WTC11 (cell line): ENCODE measurements at regions not wholly inside any gene's neighbourhood (a gene's known extent, or its start where the extent isn't known, plus 50 kb on each side); places are given as distances from the start of the nearest gene placed in this dataset.

ENCODE experiments used
- ATAC-seq: fragments of 200-7000 bp; cut with Tn5 transposase; 2 replicates; pipeline ENCODE4 v1.10.0; 2021; ENCODE audit warnings: mild to moderate bottlenecking, moderate library complexity
- CTCF ChIA-PET: fragments of 300-600 bp; sonication (Branson Sonifier 250); formaldehyde crosslinking; loops from one replicate; lab custom pipeline; 2021; ENCODE audit warnings: antibody characterized with exemption; lab: Charles Lee
- POLR2A ChIA-PET: fragments of 350-600 bp; sonication (Branson Sonifier 250); formaldehyde crosslinking; loops from one replicate; lab custom pipeline; 2021; ENCODE audit warnings: antibody characterized with exemption; lab: Charles Lee
- DNase-seq: peaks from one replicate; pipeline ENCODE4 v3.0.0; 2021; ENCODE audit warnings: low spot score
- H3K27ac Mint-ChIP-seq: 2 replicates; pipeline ENCODE4 v1.8.0; 2021; ENCODE audit warnings: mixed read lengths
- H3K27me3 Mint-ChIP-seq: 2 replicates; pipeline ENCODE4 v1.8.0; 2021; ENCODE audit warnings: low read depth, mild to moderate bottlenecking, moderate library complexity, mixed read lengths
- H3K36me3 Mint-ChIP-seq: 2 replicates; pipeline ENCODE4 v1.8.0; 2021; ENCODE audit warnings: mixed read lengths
- H3K4me1 Mint-ChIP-seq: 2 replicates; pipeline ENCODE4 v1.8.0; 2022; ENCODE audit warnings: mixed read lengths
- H3K4me3 Mint-ChIP-seq: 2 replicates; pipeline ENCODE4 v1.8.0; 2021; ENCODE audit warnings: mild to moderate bottlenecking, moderate library complexity, mixed read lengths
- H3K9me3 Mint-ChIP-seq: 2 replicates; pipeline ENCODE4 v1.8.0; 2021; ENCODE audit warnings: mixed read lengths
- CBFB ChIP-seq: sonication (generic); formaldehyde crosslinking; IDR thresholded peaks from 2 replicates; pipeline ENCODE4 v1.8.1; 2022; ENCODE audit warnings: mild to moderate bottlenecking, low read depth, missing genetic modification reagents
- E2F1 ChIP-seq: sonication (generic); formaldehyde crosslinking; IDR thresholded peaks from 2 replicates; pipeline ENCODE4 v1.8.0; 2022; ENCODE audit warnings: mild to moderate bottlenecking, missing genetic modification reagents
- GTF2I ChIP-seq: fragments of 250-450 bp; sonication (Bioruptor Pico); conservative IDR thresholded peaks from 2 replicates; pipeline ENCODE4 v1.4.0; 2021; ENCODE audit warnings: mild to moderate bottlenecking
- IRF2 ChIP-seq: sonication (generic); formaldehyde crosslinking; IDR thresholded peaks from 2 replicates; pipeline ENCODE4 v1.8.0; 2022; ENCODE audit warnings: low read depth, missing genetic modification reagents, borderline replicate concordance
- JUN ChIP-seq: sonication (generic); formaldehyde crosslinking; IDR thresholded peaks from 2 replicates; pipeline ENCODE4 v1.8.0; 2023; ENCODE audit warnings: mild to moderate bottlenecking, missing genetic modification reagents
- KAT7 ChIP-seq: sonication (generic); formaldehyde crosslinking; IDR thresholded peaks from 2 replicates; pipeline ENCODE4 v1.8.1; 2023; ENCODE audit warnings: missing genetic modification reagents, mild to moderate bottlenecking, borderline replicate concordance
- MXD4 ChIP-seq: fragments of 250-450 bp; sonication (Bioruptor Pico); IDR thresholded peaks from 2 replicates; pipeline ENCODE4 v1.8.0; 2021; ENCODE audit warnings: mild to moderate bottlenecking, moderate library complexity, borderline replicate concordance
- NFATC4 ChIP-seq: fragments of 250-450 bp; sonication (Bioruptor Pico); IDR thresholded peaks from 2 replicates; pipeline ENCODE4 v1.9.0; 2021; ENCODE audit warnings: mild to moderate bottlenecking
- NR1H2 ChIP-seq: sonication (generic); formaldehyde crosslinking; IDR thresholded peaks from 2 replicates; pipeline ENCODE4 v1.9.0; 2021; ENCODE audit warnings: mild to moderate bottlenecking, moderate library complexity, missing genetic modification reagents
- RORB ChIP-seq: fragments of 250-450 bp; sonication (Bioruptor Pico); IDR thresholded peaks from 2 replicates; pipeline ENCODE4 v1.9.0; 2021; ENCODE audit warnings: mild to moderate bottlenecking
- TEAD1 ChIP-seq: sonication (generic); formaldehyde crosslinking; IDR thresholded peaks from 2 replicates; pipeline ENCODE4 v1.8.0; 2022; ENCODE audit warnings: mild to moderate bottlenecking, missing genetic modification reagents
- TEAD4 ChIP-seq: sonication (generic); formaldehyde crosslinking; IDR thresholded peaks from 2 replicates; pipeline ENCODE4 v1.8.0; 2022; ENCODE audit warnings: mild to moderate bottlenecking, missing genetic modification reagents
- ZNF219 ChIP-seq: sonication (generic); formaldehyde crosslinking; IDR thresholded peaks from 2 replicates; pipeline ENCODE4 v1.8.0; 2023; ENCODE audit warnings: missing genetic modification reagents, mild to moderate bottlenecking, borderline replicate concordance
- ZNF232 ChIP-seq: sonication (generic); formaldehyde crosslinking; IDR thresholded peaks from 2 replicates; pipeline ENCODE4 v1.8.0; 2022; ENCODE audit warnings: mild to moderate bottlenecking, missing genetic modification reagents
- ZNF263 ChIP-seq: sonication (generic); formaldehyde crosslinking; IDR thresholded peaks from 2 replicates; pipeline ENCODE4 v1.8.1; 2022; ENCODE audit warnings: low read depth, mild to moderate bottlenecking, moderate library complexity, missing genetic modification reagents
- ZNF416 ChIP-seq: fragments of 250-450 bp; sonication (Bioruptor Pico); IDR thresholded peaks from 2 replicates; pipeline ENCODE4 v1.9.0; 2021; ENCODE audit warnings: mild to moderate bottlenecking, inconsistent platforms
- ZNF423 ChIP-seq: fragments of 250-450 bp; sonication (Bioruptor Pico); IDR thresholded peaks from 2 replicates; pipeline ENCODE4 v2.1.2; 2022; ENCODE audit warnings: mild to moderate bottlenecking, moderate library complexity
- ZNF512 ChIP-seq: sonication (generic); formaldehyde crosslinking; IDR thresholded peaks from 2 replicates; pipeline ENCODE4 v1.8.1; 2022; ENCODE audit warnings: missing genetic modification reagents, borderline replicate concordance
- TF ChIP-seq, protein P1 (sequence below): sonication (generic); formaldehyde crosslinking; conservative IDR thresholded peaks from 2 replicates; pipeline ENCODE4 v1.8.1; 2022; ENCODE audit warnings: mild to moderate bottlenecking, missing genetic modification reagents
- TF ChIP-seq, protein P2 (sequence below): sonication (generic); formaldehyde crosslinking; IDR thresholded peaks from 2 replicates; pipeline ENCODE4 v1.8.1; 2022; ENCODE audit warnings: low read depth, missing genetic modification reagents, borderline replicate concordance
- TF ChIP-seq, protein P3 (sequence below): fragments of 250-450 bp; sonication (Bioruptor Pico); IDR thresholded peaks from 2 replicates; pipeline ENCODE4 v1.9.0; 2021; ENCODE audit warnings: mild to moderate bottlenecking, borderline replicate concordance

DNA sequence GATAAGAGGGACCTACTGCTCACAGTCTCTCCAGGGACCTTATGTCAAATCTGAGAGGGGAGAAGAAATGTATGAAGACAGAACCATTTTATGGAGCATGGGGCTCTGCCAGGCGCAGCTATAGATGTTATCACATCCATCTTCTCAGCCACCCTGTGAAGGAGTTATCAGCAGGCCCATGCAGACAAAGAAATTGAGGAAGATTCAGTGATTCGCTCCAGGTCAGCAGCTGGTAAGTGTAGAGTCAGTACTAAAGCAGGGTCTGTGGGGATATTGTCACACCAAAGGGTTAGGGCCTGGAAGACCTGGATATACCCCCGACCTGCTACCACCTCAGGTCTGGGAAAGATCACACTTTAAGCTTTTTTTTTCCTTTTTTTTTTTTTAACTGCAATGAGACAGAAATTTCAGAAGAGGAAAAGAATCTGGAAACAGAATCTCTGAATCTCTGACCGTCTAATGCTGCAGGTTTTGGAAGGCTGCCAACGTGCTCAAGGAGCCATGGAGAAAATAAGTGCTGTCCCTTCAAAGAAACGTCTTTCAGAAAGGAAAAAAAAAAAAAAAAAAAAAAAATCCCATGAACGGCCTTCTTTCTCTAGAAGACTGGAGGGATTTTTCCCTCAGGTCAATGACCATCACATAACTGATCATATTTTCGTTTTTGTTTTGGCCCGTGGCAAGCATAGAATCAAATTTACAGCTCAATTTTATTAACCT, 73.3 kb upstream of the PLEKHG7 start:
- no peaks in the 10 kb centered on the region for H3K36me3 Mint-ChIP-seq
- no peaks in the 10 kb centered on the region for H3K4me1 Mint-ChIP-seq
- no peaks in the 10 kb centered on the region for H3K27me3 Mint-ChIP-seq
- H3K9me3 Mint-ChIP-seq = no peaks in the 10 kb centered on the region
- TF ChIP-seq ZNF219 (CRISPR knock-in tag) = no peak
- TF ChIP-seq IRF2 (CRISPR knock-in tag) = no peak
- no peak for TF ChIP-seq TEAD4
- TF ChIP-seq ZNF263 (CRISPR knock-in tag) = no peak
- TF ChIP-seq JUN = no peak
- TF ChIP-seq RORB (CRISPR knock-in tag) = no peak
- TF ChIP-seq TEAD1 (CRISPR knock-in tag) = no peak
- no peak for TF ChIP-seq E2F1 (CRISPR knock-in tag)
- no peak for TF ChIP-seq CBFB (CRISPR knock-in tag)
- no peak for TF ChIP-seq NR1H2 (CRISPR knock-in tag)
- TF ChIP-seq ZNF423 (CRISPR knock-in tag) = no peak
- DNase-seq (no peak), ATAC-seq (no peak)
- ChIA-PET POLR2A (no interaction called here), CTCF (interaction anchor here (1.2 kb wide), 1 partner anchor 55 kb away, joined by 3 read pairs; no protein-coding TSS in a partner anchor)
- no peak overlapping the region for H3K27ac Mint-ChIP-seq
- no peak overlapping the region for H3K4me3 Mint-ChIP-seq

DNA sequence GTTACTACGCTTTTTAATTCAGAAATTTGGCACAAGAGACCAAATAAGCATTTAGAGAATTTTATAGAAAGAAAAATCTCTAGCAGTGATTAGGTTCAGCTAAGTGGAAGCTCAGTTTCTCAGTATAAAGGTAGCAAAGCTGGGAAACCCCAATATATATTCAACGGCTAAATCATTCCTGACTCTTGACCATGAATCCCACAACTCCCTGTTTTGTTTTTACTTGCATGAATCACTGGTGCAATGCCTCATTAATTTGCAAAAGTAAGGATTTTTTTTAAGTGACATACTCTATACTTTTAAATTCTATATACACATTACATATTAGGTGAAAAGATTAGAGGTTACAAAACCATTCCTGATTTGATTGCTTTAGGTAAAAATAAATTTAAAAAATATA, 74.3 kb upstream of the PLEKHG7 start:
- H3K9me3 Mint-ChIP-seq = no peaks in the 10 kb centered on the region
- POLR2A ChIA-PET = no interaction called here
- DNase-seq = no peak
- no peaks in the 10 kb centered on the region for H3K4me1 Mint-ChIP-seq
- ATAC-seq = no peak
- no peak overlapping the region for H3K27ac Mint-ChIP-seq
- TF ChIP-seq GTF2I (CRISPR knock-in tag) (no peak), KAT7 (CRISPR knock-in tag) (no peak), ZNF263 (CRISPR knock-in tag) (no peak), NFATC4 (no peak), ZNF416 (CRISPR knock-in tag) (no peak), ZNF512 (CRISPR knock-in tag) (no peak), ZNF232 (CRISPR knock-in tag) (no peak), MXD4 (CRISPR knock-in tag) (no peak)
- TF ChIP-seq, protein P1, sequence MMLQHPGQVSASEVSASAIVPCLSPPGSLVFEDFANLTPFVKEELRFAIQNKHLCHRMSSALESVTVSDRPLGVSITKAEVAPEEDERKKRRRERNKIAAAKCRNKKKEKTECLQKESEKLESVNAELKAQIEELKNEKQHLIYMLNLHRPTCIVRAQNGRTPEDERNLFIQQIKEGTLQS = no peak
- TF ChIP-seq, protein P2, sequence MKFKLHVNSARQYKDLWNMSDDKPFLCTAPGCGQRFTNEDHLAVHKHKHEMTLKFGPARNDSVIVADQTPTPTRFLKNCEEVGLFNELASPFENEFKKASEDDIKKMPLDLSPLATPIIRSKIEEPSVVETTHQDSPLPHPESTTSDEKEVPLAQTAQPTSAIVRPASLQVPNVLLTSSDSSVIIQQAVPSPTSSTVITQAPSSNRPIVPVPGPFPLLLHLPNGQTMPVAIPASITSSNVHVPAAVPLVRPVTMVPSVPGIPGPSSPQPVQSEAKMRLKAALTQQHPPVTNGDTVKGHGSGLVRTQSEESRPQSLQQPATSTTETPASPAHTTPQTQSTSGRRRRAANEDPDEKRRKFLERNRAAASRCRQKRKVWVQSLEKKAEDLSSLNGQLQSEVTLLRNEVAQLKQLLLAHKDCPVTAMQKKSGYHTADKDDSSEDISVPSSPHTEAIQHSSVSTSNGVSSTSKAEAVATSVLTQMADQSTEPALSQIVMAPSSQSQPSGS (CRISPR knock-in tag) = no peak
- TF ChIP-seq, protein P3, sequence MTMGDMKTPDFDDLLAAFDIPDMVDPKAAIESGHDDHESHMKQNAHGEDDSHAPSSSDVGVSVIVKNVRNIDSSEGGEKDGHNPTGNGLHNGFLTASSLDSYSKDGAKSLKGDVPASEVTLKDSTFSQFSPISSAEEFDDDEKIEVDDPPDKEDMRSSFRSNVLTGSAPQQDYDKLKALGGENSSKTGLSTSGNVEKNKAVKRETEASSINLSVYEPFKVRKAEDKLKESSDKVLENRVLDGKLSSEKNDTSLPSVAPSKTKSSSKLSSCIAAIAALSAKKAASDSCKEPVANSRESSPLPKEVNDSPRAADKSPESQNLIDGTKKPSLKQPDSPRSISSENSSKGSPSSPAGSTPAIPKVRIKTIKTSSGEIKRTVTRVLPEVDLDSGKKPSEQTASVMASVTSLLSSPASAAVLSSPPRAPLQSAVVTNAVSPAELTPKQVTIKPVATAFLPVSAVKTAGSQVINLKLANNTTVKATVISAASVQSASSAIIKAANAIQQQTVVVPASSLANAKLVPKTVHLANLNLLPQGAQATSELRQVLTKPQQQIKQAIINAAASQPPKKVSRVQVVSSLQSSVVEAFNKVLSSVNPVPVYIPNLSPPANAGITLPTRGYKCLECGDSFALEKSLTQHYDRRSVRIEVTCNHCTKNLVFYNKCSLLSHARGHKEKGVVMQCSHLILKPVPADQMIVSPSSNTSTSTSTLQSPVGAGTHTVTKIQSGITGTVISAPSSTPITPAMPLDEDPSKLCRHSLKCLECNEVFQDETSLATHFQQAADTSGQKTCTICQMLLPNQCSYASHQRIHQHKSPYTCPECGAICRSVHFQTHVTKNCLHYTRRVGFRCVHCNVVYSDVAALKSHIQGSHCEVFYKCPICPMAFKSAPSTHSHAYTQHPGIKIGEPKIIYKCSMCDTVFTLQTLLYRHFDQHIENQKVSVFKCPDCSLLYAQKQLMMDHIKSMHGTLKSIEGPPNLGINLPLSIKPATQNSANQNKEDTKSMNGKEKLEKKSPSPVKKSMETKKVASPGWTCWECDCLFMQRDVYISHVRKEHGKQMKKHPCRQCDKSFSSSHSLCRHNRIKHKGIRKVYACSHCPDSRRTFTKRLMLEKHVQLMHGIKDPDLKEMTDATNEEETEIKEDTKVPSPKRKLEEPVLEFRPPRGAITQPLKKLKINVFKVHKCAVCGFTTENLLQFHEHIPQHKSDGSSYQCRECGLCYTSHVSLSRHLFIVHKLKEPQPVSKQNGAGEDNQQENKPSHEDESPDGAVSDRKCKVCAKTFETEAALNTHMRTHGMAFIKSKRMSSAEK (CRISPR knock-in tag) = no peak
- no peak overlapping the region for H3K4me3 Mint-ChIP-seq
- no peaks in the 10 kb centered on the region for H3K27me3 Mint-ChIP-seq
- no peaks in the 10 kb centered on the region for H3K36me3 Mint-ChIP-seq
- CTCF ChIA-PET = no interaction called here
